ENCODE measurements at regions not wholly inside any gene's neighbourhood (a gene's known extent, or its start where the extent isn't known, plus 50 kb on each side); places are given as distances from the start of the nearest gene placed in this dataset.

GRCh38 chr10:62959553-62959952, 143.4 kb upstream of the EGR2 start:
- TF ChIP-seq POLR2A (IDR thresholded peaks at IDR 0.05; ENCODE audit: low read depth, low read length) (no peak), POLR2AphosphoS5 (IDR thresholded peaks at IDR 0.05; ENCODE audit: low read depth, low read length) (no peak)
